Ishikawa (cell line): ENCODE measurements at regions not wholly inside any gene's neighbourhood (a gene's known extent, or its start where the extent isn't known, plus 50 kb on each side); places are given as distances from the start of the nearest gene placed in this dataset.

ENCODE experiments used
- CEBPB ChIP-seq: IDR thresholded peaks from 2 replicates; pipeline ENCODE4 v1.6.1; 2012
- CREB1 ChIP-seq: IDR thresholded peaks from 2 replicates; pipeline ENCODE4 v1.6.1; 2012; ENCODE audit warnings: low read depth
- EGR1 ChIP-seq: IDR thresholded peaks from 2 replicates; pipeline ENCODE4 v1.6.1; 2012
- EP300 ChIP-seq: IDR thresholded peaks from 2 replicates; pipeline ENCODE4 v1.6.1; 2012; ENCODE audit warnings: borderline replicate concordance
- FOXM1 ChIP-seq: IDR thresholded peaks from 2 replicates; pipeline ENCODE4 v1.6.1; 2012; ENCODE audit warnings: low read depth, borderline replicate concordance
- NFIC ChIP-seq: IDR thresholded peaks from 2 replicates; pipeline ENCODE4 v1.6.1; 2012
- RAD21 ChIP-seq: IDR thresholded peaks from 2 replicates; pipeline ENCODE4 v1.6.1; 2012; ENCODE audit warnings: low read depth
- TAF1 ChIP-seq: IDR thresholded peaks from 2 replicates; pipeline ENCODE4 v1.6.1; 2012; ENCODE audit warnings: low read depth, mild to moderate bottlenecking
- TCF12 ChIP-seq: IDR thresholded peaks from 2 replicates; pipeline ENCODE4 v1.6.1; 2012; ENCODE audit warnings: low read depth
- TEAD4 ChIP-seq: IDR thresholded peaks from 2 replicates; pipeline ENCODE4 v1.6.1; 2012
- YY1 ChIP-seq: IDR thresholded peaks from 2 replicates; pipeline ENCODE4 v1.6.1; 2012; ENCODE audit warnings: low read depth
- ZBTB7A ChIP-seq: IDR thresholded peaks from 2 replicates; pipeline ENCODE4 v1.6.1; 2012; ENCODE audit warnings: low read depth
- TF ChIP-seq, protein P1 (sequence below): IDR thresholded peaks from 2 replicates; pipeline ENCODE4 v1.6.1; 2012; ENCODE audit warnings: low read depth, mild to moderate bottlenecking
- TF ChIP-seq, protein P2 (sequence below): IDR thresholded peaks from 2 replicates; pipeline ENCODE4 v1.6.1; 2012
- TF ChIP-seq, protein P3 (sequence below): IDR thresholded peaks from 2 replicates; pipeline ENCODE4 v1.6.1; 2012

DNA sequence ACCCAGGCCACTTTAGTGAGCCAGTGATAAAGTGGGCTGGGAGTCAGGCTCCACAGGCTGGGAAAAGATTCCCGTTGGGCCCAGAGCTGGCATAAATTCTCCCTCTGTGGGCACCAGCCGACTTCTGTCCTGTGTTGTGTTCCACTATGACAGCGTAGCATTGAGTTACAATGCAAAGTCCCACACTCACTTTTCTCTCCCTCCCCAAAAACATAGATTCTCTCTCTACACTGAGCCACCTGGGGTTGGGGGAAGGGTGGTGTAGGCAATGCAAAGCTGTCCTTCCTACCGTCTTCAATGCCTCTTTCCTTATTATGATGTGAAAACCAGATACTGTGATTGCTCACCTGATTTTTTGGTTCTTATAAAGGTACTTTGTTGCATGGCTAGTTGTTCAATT lies 566.2 kb downstream of the RAPGEF2 start:
- TF ChIP-seq EGR1 (no peak), TEAD4 (no peak), CREB1 (no peak), EP300 (no peak), NFIC (no peak), ZBTB7A (no peak), TCF12 (no peak), CEBPB (no peak), RAD21 (no peak), FOXM1 (no peak), TAF1 (no peak), YY1 (no peak)
- TF ChIP-seq, protein P1, sequence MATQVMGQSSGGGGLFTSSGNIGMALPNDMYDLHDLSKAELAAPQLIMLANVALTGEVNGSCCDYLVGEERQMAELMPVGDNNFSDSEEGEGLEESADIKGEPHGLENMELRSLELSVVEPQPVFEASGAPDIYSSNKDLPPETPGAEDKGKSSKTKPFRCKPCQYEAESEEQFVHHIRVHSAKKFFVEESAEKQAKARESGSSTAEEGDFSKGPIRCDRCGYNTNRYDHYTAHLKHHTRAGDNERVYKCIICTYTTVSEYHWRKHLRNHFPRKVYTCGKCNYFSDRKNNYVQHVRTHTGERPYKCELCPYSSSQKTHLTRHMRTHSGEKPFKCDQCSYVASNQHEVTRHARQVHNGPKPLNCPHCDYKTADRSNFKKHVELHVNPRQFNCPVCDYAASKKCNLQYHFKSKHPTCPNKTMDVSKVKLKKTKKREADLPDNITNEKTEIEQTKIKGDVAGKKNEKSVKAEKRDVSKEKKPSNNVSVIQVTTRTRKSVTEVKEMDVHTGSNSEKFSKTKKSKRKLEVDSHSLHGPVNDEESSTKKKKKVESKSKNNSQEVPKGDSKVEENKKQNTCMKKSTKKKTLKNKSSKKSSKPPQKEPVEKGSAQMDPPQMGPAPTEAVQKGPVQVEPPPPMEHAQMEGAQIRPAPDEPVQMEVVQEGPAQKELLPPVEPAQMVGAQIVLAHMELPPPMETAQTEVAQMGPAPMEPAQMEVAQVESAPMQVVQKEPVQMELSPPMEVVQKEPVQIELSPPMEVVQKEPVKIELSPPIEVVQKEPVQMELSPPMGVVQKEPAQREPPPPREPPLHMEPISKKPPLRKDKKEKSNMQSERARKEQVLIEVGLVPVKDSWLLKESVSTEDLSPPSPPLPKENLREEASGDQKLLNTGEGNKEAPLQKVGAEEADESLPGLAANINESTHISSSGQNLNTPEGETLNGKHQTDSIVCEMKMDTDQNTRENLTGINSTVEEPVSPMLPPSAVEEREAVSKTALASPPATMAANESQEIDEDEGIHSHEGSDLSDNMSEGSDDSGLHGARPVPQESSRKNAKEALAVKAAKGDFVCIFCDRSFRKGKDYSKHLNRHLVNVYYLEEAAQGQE = no peak
- TF ChIP-seq, protein P2, sequence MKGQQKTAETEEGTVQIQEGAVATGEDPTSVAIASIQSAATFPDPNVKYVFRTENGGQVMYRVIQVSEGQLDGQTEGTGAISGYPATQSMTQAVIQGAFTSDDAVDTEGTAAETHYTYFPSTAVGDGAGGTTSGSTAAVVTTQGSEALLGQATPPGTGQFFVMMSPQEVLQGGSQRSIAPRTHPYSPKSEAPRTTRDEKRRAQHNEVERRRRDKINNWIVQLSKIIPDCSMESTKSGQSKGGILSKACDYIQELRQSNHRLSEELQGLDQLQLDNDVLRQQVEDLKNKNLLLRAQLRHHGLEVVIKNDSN = no peak
- TF ChIP-seq, protein P3, sequence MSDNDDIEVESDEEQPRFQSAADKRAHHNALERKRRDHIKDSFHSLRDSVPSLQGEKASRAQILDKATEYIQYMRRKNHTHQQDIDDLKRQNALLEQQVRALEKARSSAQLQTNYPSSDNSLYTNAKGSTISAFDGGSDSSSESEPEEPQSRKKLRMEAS = no peak

DNA sequence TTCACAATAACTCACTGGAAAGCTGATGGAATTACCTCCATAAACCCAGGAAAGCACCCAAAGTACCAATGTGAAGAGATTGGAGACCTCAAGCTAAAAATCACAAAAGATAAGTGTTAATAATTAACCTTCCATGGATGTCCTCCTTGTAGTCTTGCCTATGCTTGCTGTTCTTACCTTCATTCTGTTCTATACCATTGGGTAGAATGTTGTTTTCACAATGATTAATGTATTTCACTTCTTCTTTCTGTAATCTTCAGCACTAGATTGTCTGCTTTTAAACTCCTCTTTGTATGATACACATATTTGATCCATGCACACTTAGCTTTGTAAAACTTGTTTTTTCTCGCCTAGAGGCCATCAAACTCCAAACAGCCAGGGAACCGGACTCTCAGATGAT lies 570.3 kb downstream of the RAPGEF2 start:
- TF ChIP-seq, protein P2 = no peak
- no peak for TF ChIP-seq TAF1
- no peak for TF ChIP-seq RAD21
- no peak for TF ChIP-seq FOXM1
- TF ChIP-seq YY1 = no peak
- no peak for TF ChIP-seq CREB1
- no peak for TF ChIP-seq TCF12
- TF ChIP-seq EGR1 = no peak
- no peak for TF ChIP-seq NFIC

DNA sequence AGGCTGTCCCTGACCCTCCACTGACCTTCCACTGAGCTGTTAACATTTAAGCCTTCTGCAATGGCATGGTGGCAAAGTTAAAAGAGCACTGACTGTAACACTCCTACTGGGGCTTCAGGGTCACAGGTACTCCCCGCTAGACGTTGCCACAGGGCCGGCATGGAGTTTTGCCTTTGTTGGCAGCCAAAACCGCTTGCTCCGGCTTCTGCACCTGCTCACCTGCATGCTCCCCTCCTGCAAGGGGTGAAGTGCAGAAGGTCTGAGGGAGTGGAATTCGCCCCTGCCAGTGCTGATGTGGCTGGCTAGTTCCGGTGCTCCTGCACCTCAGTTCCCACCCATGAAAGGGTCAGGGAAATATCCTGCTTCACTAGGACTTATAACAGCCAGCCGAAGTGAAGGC lies 571.4 kb downstream of the RAPGEF2 start:
- TF ChIP-seq TAF1 = no peak
- TF ChIP-seq TCF12 = no peak
- no peak for TF ChIP-seq TEAD4
- TF ChIP-seq, protein P3 = no peak
- TF ChIP-seq EGR1 = no peak
- no peak for TF ChIP-seq FOXM1
- TF ChIP-seq NFIC = no peak
- TF ChIP-seq CEBPB = no peak
- TF ChIP-seq YY1 = no peak
- no peak for TF ChIP-seq CREB1
- TF ChIP-seq, protein P1 = no peak
- TF ChIP-seq, protein P2 = no peak
- no peak for TF ChIP-seq RAD21
- TF ChIP-seq EP300 = no peak
- no peak for TF ChIP-seq ZBTB7A

DNA sequence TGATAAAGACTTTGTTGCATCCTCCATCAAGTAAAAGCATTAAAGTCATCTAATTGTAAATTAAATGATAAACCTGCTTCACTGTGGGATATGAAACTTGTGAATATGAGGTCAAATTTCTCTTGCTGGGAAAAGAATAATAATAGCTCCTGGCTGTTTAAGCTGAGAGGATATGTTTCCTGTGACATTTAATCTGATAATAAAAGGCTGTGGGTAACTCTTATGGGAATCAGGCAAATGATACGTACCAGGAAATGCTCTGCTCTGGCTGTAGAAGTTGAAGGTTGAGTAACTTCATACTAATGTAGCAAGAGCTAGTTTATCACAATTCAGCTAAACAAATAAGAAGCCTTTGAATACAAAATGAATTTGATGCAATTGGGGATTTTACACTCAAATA lies 574.6 kb downstream of the RAPGEF2 start:
- TF ChIP-seq TEAD4 (0 out of 2 replicates have a peak, but pooled peaks have one; percentile 6), ZBTB7A (no peak), EP300 (peak; percentile 79), FOXM1 (peak; percentile 59; the same call in 1 of the 2 replicates)

DNA sequence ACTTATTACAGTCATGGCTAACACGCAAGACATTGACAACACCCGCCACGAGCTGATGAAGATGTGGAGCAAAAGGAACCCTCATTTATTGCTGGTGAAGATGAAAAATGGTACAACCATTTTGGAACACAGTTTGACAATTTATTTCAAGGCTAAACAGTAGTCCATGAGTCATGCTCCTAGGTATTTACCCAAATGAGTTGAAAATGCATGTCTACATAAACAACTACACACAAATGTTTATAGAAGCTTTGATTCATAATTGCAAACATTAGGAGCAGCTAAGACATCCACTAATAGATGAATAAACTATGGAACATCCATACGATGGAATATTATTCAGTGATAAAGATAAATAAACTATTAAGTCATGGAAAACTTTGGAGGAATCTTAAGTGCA lies 580.1 kb downstream of the RAPGEF2 start:
- TF ChIP-seq, protein P1 = no peak
- TF ChIP-seq ZBTB7A (no peak), RAD21 (no peak), CREB1 (no peak), TAF1 (no peak), CEBPB (no peak), NFIC (no peak), TEAD4 (no peak), EP300 (no peak), TCF12 (no peak), EGR1 (no peak), YY1 (no peak), FOXM1 (no peak)
- TF ChIP-seq, protein P2 = no peak
- TF ChIP-seq, protein P3 = no peak
